Neural crest cell (in vitro differentiated cells): ENCODE measurements at regions not wholly inside any gene's neighbourhood (a gene's known extent, or its start where the extent isn't known, plus 50 kb on each side); places are given as distances from the start of the nearest gene placed in this dataset.
"Not testable (repeated sequence)": the region's sequence is repeated elsewhere in the genome, so short reads cannot be mapped to it uniquely, and the experiment has no call there.

Source experiments
- DNase-seq: peaks from one replicate; pipeline ENCODE4 v3.0.0; 2021; ENCODE audit warnings: low read depth, mixed read lengths, low spot score
- H3K27ac Mint-ChIP-seq: one replicate; pipeline ENCODE4 v1.8.0; 2021; ENCODE audit warnings: mild to moderate bottlenecking, mixed read lengths; ENCODE audit not compliant: unreplicated experiment
- H3K27me3 Mint-ChIP-seq: 2 replicates; pipeline ENCODE4 v1.8.0; 2021; ENCODE audit warnings: low read depth, mild to moderate bottlenecking, mixed read lengths
- H3K36me3 Mint-ChIP-seq: 2 replicates; pipeline ENCODE4 v1.8.0; 2021; ENCODE audit warnings: low read depth, mild to moderate bottlenecking, mixed read lengths
- H3K4me1 Mint-ChIP-seq: 2 replicates; pipeline ENCODE4 v1.8.0; 2021; ENCODE audit warnings: mixed read lengths
- H3K4me3 Mint-ChIP-seq: one replicate; pipeline ENCODE4 v1.8.0; 2021; ENCODE audit warnings: mild to moderate bottlenecking, mixed read lengths
- H3K9me3 Mint-ChIP-seq: 2 replicates; pipeline ENCODE4 v1.8.0; 2021; ENCODE audit warnings: mixed read lengths
- CTCF ChIP-seq: fragments of 200-600 bp; sonication (generic); conservative IDR thresholded peaks from 2 replicates; pipeline ENCODE4 v1.5.0; 2021; ENCODE audit warnings: antibody characterized with exemption, mild to moderate bottlenecking

- Mint-ChIP-seq H3K36me3 (no peaks in the 10 kb centered on the region), H3K9me3 (peaks cover under 1% of the 10 kb centered on the region), H3K27me3 (no peaks in the 10 kb centered on the region), H3K27ac (no peak overlapping the region), H3K4me3 (no peak overlapping the region), H3K4me1 (no peaks in the 10 kb centered on the region)
- DNase-seq: no peak
- TF ChIP-seq CTCF: no peak
Measured at GRCh38 chr16:59522826-59523225, 788.7 kb upstream of the GOT2 start.

- H3K36me3 Mint-ChIP-seq, DNase-seq, H3K4me1 Mint-ChIP-seq, H3K4me3 Mint-ChIP-seq, H3K27me3 Mint-ChIP-seq, H3K27ac Mint-ChIP-seq: not testable (repeated sequence)
- peaks cover 11% of the 10 kb centered on the region for H3K9me3 Mint-ChIP-seq
Measured at GRCh38 chr16:59518721-59519120, 784.6 kb upstream of the GOT2 start.

GRCh38 chr16:59514651-59515050 lies 780.5 kb upstream of the GOT2 start:
- Mint-ChIP-seq H3K27me3 (no peaks in the 10 kb centered on the region), H3K27ac (no peak overlapping the region), H3K36me3 (no peaks in the 10 kb centered on the region)

GRCh38 chr16:59510008-59510424 lies 775.9 kb upstream of the GOT2 start:
- no peak for DNase-seq
- no peak for TF ChIP-seq CTCF

More at GRCh38 chr16:59514651-59515050, 780.5 kb upstream of the GOT2 start:
- no peak overlapping the region for H3K4me3 Mint-ChIP-seq
- no peaks in the 10 kb centered on the region for H3K4me1 Mint-ChIP-seq
- DNase-seq: no peak
- no peak for TF ChIP-seq CTCF
- H3K9me3 Mint-ChIP-seq: peaks cover 17% of the 10 kb centered on the region

GRCh38 chr16:59500601-59501000 lies 766.5 kb upstream of the GOT2 start:
- Mint-ChIP-seq H3K9me3 (peaks cover 6% of the 10 kb centered on the region), H3K4me3 (no peak overlapping the region), H3K27ac (no peak overlapping the region), H3K27me3 (peaks cover 4% of the 10 kb centered on the region), H3K4me1 (no peaks in the 10 kb centered on the region), H3K36me3 (no peaks in the 10 kb centered on the region)
- DNase-seq: no peak
- TF ChIP-seq CTCF: no peak

More at GRCh38 chr16:59510008-59510424, 775.9 kb upstream of the GOT2 start:
- Mint-ChIP-seq H3K27ac (no peak overlapping the region), H3K4me3 (no peak overlapping the region), H3K9me3 (peaks cover 6% of the 10 kb centered on the region), H3K4me1 (no peaks in the 10 kb centered on the region), H3K36me3 (no peaks in the 10 kb centered on the region), H3K27me3 (no peaks in the 10 kb centered on the region)

- Mint-ChIP-seq H3K9me3 (no peaks in the 10 kb centered on the region), H3K4me3 (no peak overlapping the region), H3K36me3 (no peaks in the 10 kb centered on the region), H3K4me1 (no peaks in the 10 kb centered on the region), H3K27me3 (peaks cover 4% of the 10 kb centered on the region), H3K27ac (no peak overlapping the region)
- TF ChIP-seq CTCF: no peak
- DNase-seq: no peak
Measured at GRCh38 chr16:59487067-59487466, 753.0 kb upstream of the GOT2 start.
